ENCODE measurements at regions not wholly inside any gene's neighbourhood (a gene's known extent, or its start where the extent isn't known, plus 50 kb on each side); places are given as distances from the start of the nearest gene placed in this dataset.

- Histone ChIP-seq H3K27ac (no peak overlapping the region), H3K4me3 (no peak overlapping the region), H3K27me3 (no peaks in the 10 kb centered on the region), H3K4me1 (no peaks in the 10 kb centered on the region), H3K36me3 (no peaks in the 10 kb centered on the region), H3K9me3 (no peaks in the 10 kb centered on the region)
- intact Hi-C loops (cut with DNase I), result no loop called here
- TF ChIP-seq POLR2A (IDR thresholded peaks at IDR 0.05) (no peak), POLR2AphosphoS5 (IDR thresholded peaks at IDR 0.05; ENCODE audit: insufficient read depth in 1 of 2, low read depth in 1 of 2) (no peak), CTCF (IDR thresholded peaks at IDR 0.05) (no peak)
- DNase-seq (ENCODE audit: extremely low spot score in 2 of 2), result no peak
Observed at GRCh38 chr7:46360296-46360695, 439.2 kb upstream of the IGFBP3 start.

GRCh38 chr7:46357851-46358250 lies 436.8 kb upstream of the IGFBP3 start:
- intact Hi-C loops (cut with DNase I), result no loop called here
- TF ChIP-seq CTCF (IDR thresholded peaks at IDR 0.05) (no peak), POLR2A (IDR thresholded peaks at IDR 0.05) (no peak)
- Histone ChIP-seq H3K36me3 (no peaks in the 10 kb centered on the region), H3K4me3 (no peak overlapping the region), H3K9me3 (no peaks in the 10 kb centered on the region), H3K4me1 (no peaks in the 10 kb centered on the region), H3K27ac (no peak overlapping the region), H3K27me3 (no peaks in the 10 kb centered on the region)
- DNase-seq (ENCODE audit: extremely low spot score in 2 of 2), result no peak

- no peak overlapping the region for H3K27ac ChIP-seq
- intact Hi-C loops (cut with DNase I), result no loop called here
- no peaks in the 10 kb centered on the region for H3K4me1 ChIP-seq
- H3K4me3 ChIP-seq, result no peak overlapping the region
- no peaks in the 10 kb centered on the region for H3K9me3 ChIP-seq
- DNase-seq (ENCODE audit: extremely low spot score in 2 of 2), result no peak
- H3K27me3 ChIP-seq, result no peaks in the 10 kb centered on the region
- no peak for TF ChIP-seq CTCF (IDR thresholded peaks at IDR 0.05)
- no peak for TF ChIP-seq POLR2A (IDR thresholded peaks at IDR 0.05)
- no peak for TF ChIP-seq POLR2AphosphoS5 (IDR thresholded peaks at IDR 0.05; ENCODE audit: insufficient read depth in 1 of 2, low read depth in 1 of 2)
- no peaks in the 10 kb centered on the region for H3K36me3 ChIP-seq
Observed at GRCh38 chr7:46357290-46357689, 436.2 kb upstream of the IGFBP3 start.

GRCh38 chr7:46356371-46356770 lies 435.3 kb upstream of the IGFBP3 start:
- no peak for TF ChIP-seq CTCF (IDR thresholded peaks at IDR 0.05)
- no peak for TF ChIP-seq POLR2A (IDR thresholded peaks at IDR 0.05)
- no peak for TF ChIP-seq POLR2AphosphoS5 (IDR thresholded peaks at IDR 0.05; ENCODE audit: insufficient read depth in 1 of 2, low read depth in 1 of 2)
- Histone ChIP-seq H3K27ac (no peak overlapping the region), H3K9me3 (no peaks in the 10 kb centered on the region), H3K27me3 (no peaks in the 10 kb centered on the region), H3K4me3 (no peak overlapping the region), H3K36me3 (no peaks in the 10 kb centered on the region), H3K4me1 (no peaks in the 10 kb centered on the region)
- intact Hi-C loops (cut with DNase I), result no loop called here
- no peak for DNase-seq (ENCODE audit: extremely low spot score in 2 of 2)

GRCh38 chr7:46355331-46355730 lies 434.3 kb upstream of the IGFBP3 start:
- DNase-seq (ENCODE audit: extremely low spot score in 2 of 2), result no peak
- no peak overlapping the region for H3K4me3 ChIP-seq
- no peaks in the 10 kb centered on the region for H3K27me3 ChIP-seq
- TF ChIP-seq POLR2A (IDR thresholded peaks at IDR 0.05) (no peak), POLR2AphosphoS5 (IDR thresholded peaks at IDR 0.05; ENCODE audit: insufficient read depth in 1 of 2, low read depth in 1 of 2) (no peak), CTCF (IDR thresholded peaks at IDR 0.05) (no peak)
- H3K4me1 ChIP-seq, result no peaks in the 10 kb centered on the region
- intact Hi-C loops (cut with DNase I), result no loop called here
- no peaks in the 10 kb centered on the region for H3K36me3 ChIP-seq
- H3K9me3 ChIP-seq, result no peaks in the 10 kb centered on the region
- H3K27ac ChIP-seq, result no peak overlapping the region
